A673 (cell line): ENCODE measurements at regions not wholly inside any gene's neighbourhood (a gene's known extent, or its start where the extent isn't known, plus 50 kb on each side); places are given as distances from the start of the nearest gene placed in this dataset.

Experiments used
- EZH2 ChIP-seq: fragments of 200-600 bp; sonication (generic); IDR thresholded peaks from 2 replicates; pipeline ENCODE4 v1.6.1; 2017; ENCODE audit warnings: borderline replicate concordance, low read depth, mild to moderate bottlenecking, mixed read lengths, antibody characterized with exemption, low read length; ENCODE audit not compliant: poor library complexity, severe bottlenecking
- TF ChIP-seq, protein P1 (sequence below): fragments of 300-800, 200-600 bp; sonication (generic); conservative IDR thresholded peaks from 2 replicates; pipeline ENCODE4 v1.5.1; 2017; ENCODE audit warnings: low read depth, mild to moderate bottlenecking, antibody characterized with exemption, low read length, moderate library complexity, mixed read lengths

DNA sequence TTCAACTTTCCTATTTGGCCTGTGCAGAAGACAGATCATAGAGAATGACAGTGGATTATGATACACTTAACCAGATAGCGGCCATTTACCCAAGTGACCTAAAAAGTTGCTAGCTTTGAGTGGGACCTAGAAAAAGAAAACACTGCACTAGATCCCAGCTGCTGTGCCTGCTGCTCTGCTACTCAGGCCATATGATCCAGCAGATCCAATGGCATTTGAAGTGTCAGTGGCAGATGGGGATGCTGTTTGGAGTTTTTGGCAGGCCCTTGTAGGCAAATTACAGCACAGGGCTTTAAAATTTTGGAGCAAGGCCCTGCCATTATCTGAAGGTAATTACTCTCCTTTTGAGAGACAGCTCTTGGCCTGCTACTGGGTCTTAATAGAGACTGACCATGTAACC, 74.0 kb upstream of the KCNE2 start:
- TF ChIP-seq, protein P1, sequence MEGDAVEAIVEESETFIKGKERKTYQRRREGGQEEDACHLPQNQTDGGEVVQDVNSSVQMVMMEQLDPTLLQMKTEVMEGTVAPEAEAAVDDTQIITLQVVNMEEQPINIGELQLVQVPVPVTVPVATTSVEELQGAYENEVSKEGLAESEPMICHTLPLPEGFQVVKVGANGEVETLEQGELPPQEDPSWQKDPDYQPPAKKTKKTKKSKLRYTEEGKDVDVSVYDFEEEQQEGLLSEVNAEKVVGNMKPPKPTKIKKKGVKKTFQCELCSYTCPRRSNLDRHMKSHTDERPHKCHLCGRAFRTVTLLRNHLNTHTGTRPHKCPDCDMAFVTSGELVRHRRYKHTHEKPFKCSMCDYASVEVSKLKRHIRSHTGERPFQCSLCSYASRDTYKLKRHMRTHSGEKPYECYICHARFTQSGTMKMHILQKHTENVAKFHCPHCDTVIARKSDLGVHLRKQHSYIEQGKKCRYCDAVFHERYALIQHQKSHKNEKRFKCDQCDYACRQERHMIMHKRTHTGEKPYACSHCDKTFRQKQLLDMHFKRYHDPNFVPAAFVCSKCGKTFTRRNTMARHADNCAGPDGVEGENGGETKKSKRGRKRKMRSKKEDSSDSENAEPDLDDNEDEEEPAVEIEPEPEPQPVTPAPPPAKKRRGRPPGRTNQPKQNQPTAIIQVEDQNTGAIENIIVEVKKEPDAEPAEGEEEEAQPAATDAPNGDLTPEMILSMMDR: no peak
- no peak for TF ChIP-seq EZH2
